ENCODE measurements at regions not wholly inside any gene's neighbourhood (a gene's known extent, or its start where the extent isn't known, plus 50 kb on each side); places are given as distances from the start of the nearest gene placed in this dataset.

GRCh38 chr1:102191723-102192122 is 195.0 kb upstream of the OLFM3 start:
- Histone ChIP-seq H3K27ac (no peak overlapping the region), H3K4me1 (replicated peaks in 1 of 2) (no peaks in the 10 kb centered on the region), H3K4me3 (no peak overlapping the region)
- ATAC-seq (replicated peaks in 6 of 8), result peak; percentile 46 to 90 (median 75)
- in situ Hi-C loops (cut with MboI; ENCODE audit: low pct_unique_long_range_greater_than_20kb in 2 of 9, low sequenced_read_pairs in 9 of 9, unreplicated experiment in 9 of 9), result loop anchor here in 2 of 9 experiments (25.0 kb wide), 2 partner anchors 354 to 679 kb away; no protein-coding TSS in a partner anchor
- 0 to 64% (median 21%) methylated on average over 2 of the region's 2 CpGs; no CpG with 5 or more reads in 1 of the 10 experiments for WGBS, 10 experiments

- 0 to 80% (median 47%) methylated on average over 1 of the region's 1 CpG for WGBS, 10 experiments
- in situ Hi-C loops (cut with MboI; ENCODE audit: low pct_unique_long_range_greater_than_20kb in 2 of 9, low sequenced_read_pairs in 9 of 9, unreplicated experiment in 9 of 9), result loop anchor here in 2 of 9 experiments (25.0 kb wide), 2 partner anchors 353 to 678 kb away; no protein-coding TSS in a partner anchor
These were observed 193.7 kb upstream of the OLFM3 start for GRCh38 chr1:102190429-102190828.

DNA sequence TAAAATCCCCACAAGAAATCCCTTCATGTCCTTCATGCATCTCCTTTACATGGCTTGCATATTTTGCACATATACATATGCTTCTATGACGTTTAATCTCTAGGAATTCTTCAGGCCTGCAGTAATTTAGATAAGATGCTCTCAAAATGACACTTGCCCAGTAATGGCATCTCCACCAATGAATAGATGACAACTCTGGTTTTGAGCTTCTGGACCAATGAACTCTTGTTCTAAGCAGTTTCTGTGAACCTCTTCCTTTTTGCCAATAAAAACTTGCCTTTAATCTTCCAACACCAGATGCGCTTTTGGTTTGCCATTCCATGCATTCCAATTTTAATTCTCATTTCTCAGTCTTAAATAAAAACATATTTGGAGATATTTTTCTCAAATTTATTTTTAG is 189.8 kb upstream of the OLFM3 start:
- no peaks in the 10 kb centered on the region for H3K4me1 ChIP-seq (replicated peaks in 1 of 2)
- no peak for ATAC-seq (replicated peaks in 6 of 8)
- 0 to 100% (median 82%) methylated on average over 1 to 2 of the region's 2 CpGs for WGBS, 10 experiments
- in situ Hi-C loops (cut with MboI; ENCODE audit: low pct_unique_long_range_greater_than_20kb in 2 of 9, low sequenced_read_pairs in 9 of 9, unreplicated experiment in 9 of 9), result loop anchor here in 2 of 9 experiments (25.0 kb wide), 2 partner anchors 349 to 674 kb away; no protein-coding TSS in a partner anchor
- H3K27ac ChIP-seq, result no peak overlapping the region
- no peak overlapping the region for H3K4me3 ChIP-seq

More at GRCh38 chr1:102190429-102190828, 193.7 kb upstream of the OLFM3 start:
- Histone ChIP-seq H3K4me1 (replicated peaks in 1 of 2) (no peaks in the 10 kb centered on the region), H3K4me3 (no peak overlapping the region), H3K27ac (no peak overlapping the region)
- no peak for ATAC-seq (replicated peaks in 6 of 8)

- 0 to 100% (median 63%) methylated on average over 1 of the region's 1 CpG; no CpG with 5 or more reads in 6 of the 10 experiments for WGBS, 10 experiments
- in situ Hi-C loops (cut with MboI; ENCODE audit: low pct_unique_long_range_greater_than_20kb in 2 of 9, low sequenced_read_pairs in 9 of 9, unreplicated experiment in 9 of 9), result loop anchor here in 2 of 9 experiments (25.0 kb wide), 2 partner anchors 348 to 673 kb away; no protein-coding TSS in a partner anchor
- no peak for ATAC-seq (replicated peaks in 6 of 8)
- H3K4me1 ChIP-seq (replicated peaks in 1 of 2), result no peaks in the 10 kb centered on the region
- H3K27ac ChIP-seq, result no peak overlapping the region
- no peak overlapping the region for H3K4me3 ChIP-seq
These were observed 188.5 kb upstream of the OLFM3 start for GRCh38 chr1:102185260-102185659.

GRCh38 chr1:102184477-102184876 is 187.8 kb upstream of the OLFM3 start:
- H3K27ac ChIP-seq, result no peak overlapping the region
- no peak overlapping the region for H3K4me3 ChIP-seq
- in situ Hi-C loops (cut with MboI; ENCODE audit: low pct_unique_long_range_greater_than_20kb in 2 of 9, low sequenced_read_pairs in 9 of 9, unreplicated experiment in 9 of 9), result loop anchor here in 2 of 9 experiments (25.0 kb wide), 2 partner anchors 347 to 672 kb away; no protein-coding TSS in a partner anchor
- H3K4me1 ChIP-seq (replicated peaks in 1 of 2), result no peaks in the 10 kb centered on the region
- no peak for ATAC-seq (replicated peaks in 6 of 8)

DNA sequence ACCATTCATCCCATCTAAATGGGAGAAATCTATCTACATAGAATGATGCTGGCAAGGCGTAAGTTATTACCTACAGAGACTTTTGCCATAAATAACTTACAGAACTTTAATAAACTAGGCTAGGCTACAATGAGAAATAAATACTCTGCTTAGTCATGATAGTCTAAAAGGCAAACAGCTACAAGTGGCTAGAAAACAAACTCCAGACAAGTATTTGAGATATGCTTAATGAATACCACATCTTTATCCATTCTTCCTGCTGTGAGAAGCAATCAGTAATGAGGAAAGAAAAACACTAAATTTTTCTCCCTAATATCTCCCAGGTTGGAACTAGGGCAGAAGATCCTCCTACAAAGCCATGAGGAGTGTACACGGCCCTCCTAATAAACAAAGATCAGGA is 187.0 kb upstream of the OLFM3 start:
- no peak overlapping the region for H3K4me3 ChIP-seq
- 0 to 100% (median 80%) methylated on average over 1 to 2 of the region's 2 CpGs; no CpG with 5 or more reads in 1 of the 10 experiments for WGBS, 10 experiments
- no peaks in the 10 kb centered on the region for H3K4me1 ChIP-seq (replicated peaks in 1 of 2)
- in situ Hi-C loops (cut with MboI; ENCODE audit: low pct_unique_long_range_greater_than_20kb in 2 of 9, low sequenced_read_pairs in 9 of 9, unreplicated experiment in 9 of 9), result loop anchor here in 2 of 9 experiments (25.0 kb wide), 2 partner anchors 346 to 671 kb away; no protein-coding TSS in a partner anchor
- no peak overlapping the region for H3K27ac ChIP-seq
- ATAC-seq (replicated peaks in 6 of 8), result no peak

DNA sequence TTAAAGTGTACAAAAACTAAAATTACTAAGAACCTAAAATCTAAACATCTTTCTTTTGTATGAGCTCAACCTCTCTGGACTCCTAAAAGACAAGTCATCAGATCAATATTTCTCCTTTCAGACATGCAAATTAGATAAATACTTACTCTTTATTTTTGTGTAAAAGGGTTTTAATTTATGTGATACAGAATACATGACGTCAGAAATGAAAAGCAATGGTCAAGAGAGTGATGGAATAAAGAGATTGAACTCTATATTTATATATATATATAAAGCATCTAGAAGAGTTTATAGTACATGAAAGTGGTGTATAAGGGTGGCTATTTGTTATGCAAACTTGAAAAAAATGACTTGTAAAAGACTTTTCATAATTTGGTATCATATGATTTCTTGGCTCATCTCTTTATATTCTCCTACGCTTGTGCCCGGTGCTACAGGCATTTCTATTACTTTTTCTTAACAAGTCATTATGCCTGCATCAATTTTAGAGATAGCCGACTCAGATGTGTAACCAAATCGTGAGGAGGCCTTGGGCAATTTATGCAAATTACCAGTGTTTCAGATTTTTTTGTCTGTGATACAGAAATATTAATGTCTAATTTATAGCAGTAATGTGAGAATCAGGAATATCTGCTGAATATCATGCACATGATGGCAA is 186.0 kb upstream of the OLFM3 start:
- WGBS, 10 experiments, result 14 to 100% (median 80%) methylated on average over 3 to 5 of the region's 5 CpGs
- Histone ChIP-seq H3K4me1 (replicated peaks in 1 of 2) (no peaks in the 10 kb centered on the region), H3K27ac (no peak overlapping the region), H3K4me3 (no peak overlapping the region)
- in situ Hi-C loops (cut with MboI; ENCODE audit: low pct_unique_long_range_greater_than_20kb in 2 of 9, low sequenced_read_pairs in 9 of 9, unreplicated experiment in 9 of 9), result loop anchor here in 2 of 9 experiments (25.0 kb wide), 2 partner anchors 345 to 670 kb away; no protein-coding TSS in a partner anchor
- no peak for ATAC-seq (replicated peaks in 6 of 8)

DNA sequence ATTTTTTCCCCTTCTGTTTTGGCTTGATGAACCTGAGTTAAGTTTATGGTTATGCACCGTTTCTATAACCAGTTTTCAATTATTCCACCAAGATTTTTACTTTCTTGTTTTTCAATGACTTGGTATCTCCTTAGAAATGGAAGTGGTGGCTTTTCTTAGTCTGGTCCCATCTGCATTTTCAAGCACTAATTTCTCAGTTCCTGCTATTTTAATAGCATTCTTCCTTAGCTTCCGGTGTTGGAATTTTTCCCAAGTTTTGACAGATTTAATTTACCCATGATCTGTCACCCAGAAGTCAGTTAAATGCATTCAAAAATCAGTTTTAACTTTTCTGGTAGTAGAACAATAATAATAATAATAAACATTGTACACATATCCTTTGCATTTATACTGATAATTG is 184.6 kb upstream of the OLFM3 start:
- no peak for ATAC-seq (replicated peaks in 6 of 8)
- H3K27ac ChIP-seq, result no peak overlapping the region
- 0 to 100% (median 88%) methylated on average over 2 of the region's 2 CpGs for WGBS, 10 experiments
- in situ Hi-C loops (cut with MboI; ENCODE audit: low pct_unique_long_range_greater_than_20kb in 2 of 9, low sequenced_read_pairs in 9 of 9, unreplicated experiment in 9 of 9), result loop anchor here in 2 of 9 experiments (25.0 kb wide), 2 partner anchors 344 to 669 kb away; no protein-coding TSS in a partner anchor
- no peak overlapping the region for H3K4me3 ChIP-seq
- H3K4me1 ChIP-seq (replicated peaks in 1 of 2), result no peaks in the 10 kb centered on the region

- no peak for ATAC-seq (replicated peaks in 6 of 8)
- WGBS, 10 experiments, result 0 to 85% (median 79%) methylated on average over 1 to 2 of the region's 2 CpGs; no CpG with 5 or more reads in 1 of the 10 experiments
- H3K4me3 ChIP-seq, result no peak overlapping the region
- H3K27ac ChIP-seq, result no peak overlapping the region
- in situ Hi-C loops (cut with MboI; ENCODE audit: low pct_unique_long_range_greater_than_20kb in 2 of 9, low sequenced_read_pairs in 9 of 9, unreplicated experiment in 9 of 9), result loop anchor here in 2 of 9 experiments (25.0 kb wide), 2 partner anchors 341 to 666 kb away; no protein-coding TSS in a partner anchor
- H3K4me1 ChIP-seq (replicated peaks in 1 of 2), result no peaks in the 10 kb centered on the region
These were observed 181.8 kb upstream of the OLFM3 start for GRCh38 chr1:102178480-102178879.

DNA sequence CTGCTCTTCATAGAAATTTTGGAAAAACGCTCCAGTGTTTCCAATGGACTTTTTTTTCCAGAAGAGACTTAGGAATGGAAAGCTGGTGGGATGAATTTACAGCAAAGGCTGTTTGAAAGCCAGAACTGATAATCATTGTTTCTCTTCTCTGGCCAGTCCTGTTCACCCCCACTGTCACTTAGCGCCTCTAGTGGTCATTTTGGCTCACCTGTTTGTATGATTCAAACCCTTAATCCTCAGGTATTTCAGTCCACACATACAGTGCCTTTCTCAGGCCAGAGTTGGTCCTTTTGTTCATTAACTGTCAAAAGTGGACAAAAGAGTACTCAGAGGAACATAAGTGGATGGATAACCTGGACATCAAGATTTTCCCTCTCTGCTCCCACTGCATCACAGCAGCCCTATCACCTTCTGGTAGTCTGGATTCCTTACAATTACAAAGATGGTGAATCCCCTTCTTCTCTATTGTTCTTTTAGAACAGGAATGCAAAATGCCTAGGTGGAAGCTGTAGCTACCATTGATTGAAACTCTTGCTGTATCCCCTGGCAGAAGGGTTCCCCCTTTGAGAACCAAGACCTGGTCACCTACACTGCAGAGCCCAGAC is 177.6 kb upstream of the OLFM3 start:
- WGBS, 10 experiments, result 0 to 78% (median 40%) methylated on average over 1 to 2 of the region's 2 CpGs; no CpG with 5 or more reads in 2 of the 10 experiments
- H3K27ac ChIP-seq, result no peak overlapping the region
- peak in 1 of 8 experiments; percentile 20 for ATAC-seq (replicated peaks in 6 of 8)
- no peaks in the 10 kb centered on the region for H3K4me1 ChIP-seq (replicated peaks in 1 of 2)
- in situ Hi-C loops (cut with MboI; ENCODE audit: low pct_unique_long_range_greater_than_20kb in 2 of 9, low sequenced_read_pairs in 9 of 9, unreplicated experiment in 9 of 9), result no loop called here
- no peak overlapping the region for H3K4me3 ChIP-seq

GRCh38 chr1:102172200-102172599 is 175.5 kb upstream of the OLFM3 start:
- Histone ChIP-seq H3K4me3 (no peak overlapping the region), H3K4me1 (replicated peaks in 1 of 2) (no peaks in the 10 kb centered on the region), H3K27ac (no peak overlapping the region)
- WGBS, 10 experiments, result 0 to 100% (median 73%) methylated on average over 1 of the region's 1 CpG; no CpG with 5 or more reads in 2 of the 10 experiments
- ATAC-seq (replicated peaks in 6 of 8), result no peak
- in situ Hi-C loops (cut with MboI; ENCODE audit: low pct_unique_long_range_greater_than_20kb in 2 of 9, low sequenced_read_pairs in 9 of 9, unreplicated experiment in 9 of 9), result no loop called here

DNA sequence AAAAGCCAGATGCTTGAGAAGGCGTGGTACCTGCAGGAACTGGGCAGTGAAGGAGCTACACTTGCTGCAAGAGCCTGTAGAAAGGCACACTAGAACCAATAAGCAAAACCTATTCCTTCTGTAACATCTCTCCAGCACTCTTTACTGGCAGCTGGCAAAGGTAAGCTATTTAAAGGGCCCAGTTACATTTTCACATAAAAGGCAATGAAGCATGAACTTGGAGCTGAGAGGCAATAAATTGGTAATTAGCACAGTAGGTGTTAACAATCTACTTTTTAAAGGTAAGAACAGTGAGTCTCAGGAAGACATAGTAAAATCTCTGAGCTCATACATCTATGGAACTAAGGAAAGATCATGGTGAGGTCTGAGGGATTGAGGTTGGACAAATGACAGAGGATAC is 167.1 kb upstream of the OLFM3 start:
- ATAC-seq (replicated peaks in 6 of 8), result no peak
- in situ Hi-C loops (cut with MboI; ENCODE audit: low pct_unique_long_range_greater_than_20kb in 2 of 9, low sequenced_read_pairs in 9 of 9, unreplicated experiment in 9 of 9), result no loop called here
- H3K27ac ChIP-seq, result no peak overlapping the region
- no peak overlapping the region for H3K4me3 ChIP-seq
- 0 to 100% (median 78%) methylated on average over 1 of the region's 1 CpG; no CpG with 5 or more reads in 2 of the 10 experiments for WGBS, 10 experiments
- no peaks in the 10 kb centered on the region for H3K4me1 ChIP-seq (replicated peaks in 1 of 2)

- WGBS, 10 experiments, result 0 to 100% (median 81%) methylated on average over 2 to 3 of the region's 3 CpGs
- ATAC-seq (replicated peaks in 6 of 8), result no peak
- H3K4me1 ChIP-seq (replicated peaks in 1 of 2), result no peaks in the 10 kb centered on the region
- in situ Hi-C loops (cut with MboI; ENCODE audit: low pct_unique_long_range_greater_than_20kb in 2 of 9, low sequenced_read_pairs in 9 of 9, unreplicated experiment in 9 of 9), result no loop called here
- no peak overlapping the region for H3K27ac ChIP-seq
- H3K4me3 ChIP-seq, result no peak overlapping the region
These were observed 154.5 kb upstream of the OLFM3 start for GRCh38 chr1:102151242-102151641.
